ENCODE measurements at regions not wholly inside any gene's neighbourhood (a gene's known extent, or its start where the extent isn't known, plus 50 kb on each side); places are given as distances from the start of the nearest gene placed in this dataset.

DNA sequence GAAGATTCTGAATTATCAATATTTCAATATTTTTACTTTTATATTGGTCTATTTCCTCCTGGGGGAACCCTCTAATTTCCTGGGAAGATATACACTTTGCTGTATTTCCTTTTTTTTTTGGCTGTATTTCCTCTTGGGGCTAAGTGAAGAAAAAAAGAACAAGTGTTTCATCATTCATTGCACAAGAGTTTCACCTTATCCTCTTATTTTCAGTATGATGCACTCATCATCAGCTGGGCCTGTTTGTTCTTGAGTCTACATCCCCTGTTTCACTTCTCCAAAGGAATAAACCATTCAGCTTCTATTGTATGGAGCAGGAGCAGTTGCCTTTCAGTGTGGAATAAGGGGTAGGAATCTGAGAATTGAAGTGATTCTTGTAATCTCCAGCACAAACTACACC, 210.8 kb downstream of the FAM170A start:
- DNase-seq (ENCODE audit: low read depth): no peak
- no peak overlapping the region for H3K4me3 ChIP-seq (ENCODE audit: low read depth, low read length)

DNA sequence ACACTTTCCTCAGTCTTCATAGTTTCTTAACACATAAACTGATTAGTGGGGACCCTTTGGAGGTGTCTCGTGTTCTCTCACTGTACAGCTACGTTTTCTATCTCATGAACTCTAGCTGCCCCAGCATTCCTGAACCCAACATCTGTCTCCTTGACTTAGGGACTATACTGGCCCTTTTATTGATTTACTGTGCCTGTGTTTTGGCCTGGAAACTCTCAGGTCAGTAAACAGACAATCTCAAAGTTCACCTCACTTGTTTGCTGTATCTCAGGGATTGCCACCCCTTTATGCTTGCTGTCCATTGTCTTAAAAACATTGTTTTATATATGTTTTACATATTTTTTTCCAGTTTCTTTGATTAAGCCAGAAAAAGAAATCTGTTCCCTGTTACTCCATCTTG, 222.8 kb downstream of the FAM170A start:
- TF ChIP-seq, protein P1, sequence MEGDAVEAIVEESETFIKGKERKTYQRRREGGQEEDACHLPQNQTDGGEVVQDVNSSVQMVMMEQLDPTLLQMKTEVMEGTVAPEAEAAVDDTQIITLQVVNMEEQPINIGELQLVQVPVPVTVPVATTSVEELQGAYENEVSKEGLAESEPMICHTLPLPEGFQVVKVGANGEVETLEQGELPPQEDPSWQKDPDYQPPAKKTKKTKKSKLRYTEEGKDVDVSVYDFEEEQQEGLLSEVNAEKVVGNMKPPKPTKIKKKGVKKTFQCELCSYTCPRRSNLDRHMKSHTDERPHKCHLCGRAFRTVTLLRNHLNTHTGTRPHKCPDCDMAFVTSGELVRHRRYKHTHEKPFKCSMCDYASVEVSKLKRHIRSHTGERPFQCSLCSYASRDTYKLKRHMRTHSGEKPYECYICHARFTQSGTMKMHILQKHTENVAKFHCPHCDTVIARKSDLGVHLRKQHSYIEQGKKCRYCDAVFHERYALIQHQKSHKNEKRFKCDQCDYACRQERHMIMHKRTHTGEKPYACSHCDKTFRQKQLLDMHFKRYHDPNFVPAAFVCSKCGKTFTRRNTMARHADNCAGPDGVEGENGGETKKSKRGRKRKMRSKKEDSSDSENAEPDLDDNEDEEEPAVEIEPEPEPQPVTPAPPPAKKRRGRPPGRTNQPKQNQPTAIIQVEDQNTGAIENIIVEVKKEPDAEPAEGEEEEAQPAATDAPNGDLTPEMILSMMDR (conservative IDR thresholded peaks at IDR 0.05; ENCODE audit: low read depth, low read length): no peak
- no peak overlapping the region for H3K4me3 ChIP-seq (ENCODE audit: low read depth, low read length)
- DNase-seq (ENCODE audit: low read depth): no peak

More for the DNA sequence above, 210.8 kb downstream of the FAM170A start:
- TF ChIP-seq, protein P1 (conservative IDR thresholded peaks at IDR 0.05; ENCODE audit: low read depth, low read length): no peak

DNA sequence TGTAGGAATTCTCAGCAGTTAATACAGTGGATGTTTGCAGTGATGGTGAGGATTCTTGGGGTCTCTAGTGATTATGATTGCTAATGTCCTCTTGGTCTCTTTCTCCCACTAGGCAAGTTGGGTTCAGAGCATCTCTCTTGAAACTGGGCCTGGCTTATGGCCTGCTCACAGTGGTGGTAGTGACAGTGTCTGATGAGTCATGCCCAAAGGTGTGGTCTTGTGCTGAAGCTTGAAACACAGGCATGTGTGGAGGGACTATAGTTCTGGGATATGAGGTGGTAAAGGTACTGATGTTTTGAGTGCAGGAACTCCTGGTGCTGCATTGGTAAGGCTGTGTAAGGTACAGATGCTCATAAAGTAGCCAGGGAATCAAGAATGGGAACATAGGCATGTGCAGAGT, 231.1 kb downstream of the FAM170A start:
- DNase-seq (ENCODE audit: low read depth): no peak
- no peak overlapping the region for H3K4me3 ChIP-seq (ENCODE audit: low read depth, low read length)
- TF ChIP-seq, protein P1 (conservative IDR thresholded peaks at IDR 0.05; ENCODE audit: low read depth, low read length): no peak

GRCh38 chr5:119862619-119863018, 233.3 kb downstream of the FAM170A start:
- no peak overlapping the region for H3K4me3 ChIP-seq (ENCODE audit: low read depth, low read length)
- no peak for DNase-seq (ENCODE audit: low read depth)
- TF ChIP-seq, protein P1 (conservative IDR thresholded peaks at IDR 0.05; ENCODE audit: low read depth, low read length): no peak

- H3K4me3 ChIP-seq (ENCODE audit: low read depth, low read length): no peak overlapping the region
- TF ChIP-seq, protein P1 (conservative IDR thresholded peaks at IDR 0.05; ENCODE audit: low read depth, low read length): no peak
- DNase-seq (ENCODE audit: low read depth): no peak
Observed at GRCh38 chr5:119864286-119864685, 234.9 kb downstream of the FAM170A start.

DNA sequence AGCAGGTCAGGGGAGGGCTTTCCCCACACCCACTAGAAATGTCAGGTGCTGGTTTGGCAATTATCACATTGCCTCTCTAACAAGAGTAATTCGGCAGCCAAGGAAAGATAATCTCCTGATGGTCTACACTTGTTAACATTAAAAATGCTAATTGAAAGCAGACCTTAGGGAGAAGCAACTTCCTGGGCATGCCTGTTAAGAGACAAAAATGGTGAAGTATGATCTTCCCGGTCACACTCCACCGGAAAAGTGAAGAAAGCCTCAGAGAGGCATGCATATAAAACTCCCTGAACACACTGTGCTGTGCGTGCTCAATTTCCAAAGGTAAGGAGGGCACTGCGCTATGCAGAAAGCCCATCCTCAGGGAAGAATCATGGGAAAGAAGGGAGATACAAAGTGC, 244.3 kb downstream of the FAM170A start:
- TF ChIP-seq, protein P1 (conservative IDR thresholded peaks at IDR 0.05; ENCODE audit: low read depth, low read length): no peak
- no peak overlapping the region for H3K4me3 ChIP-seq (ENCODE audit: low read depth, low read length)
- DNase-seq (ENCODE audit: low read depth): no peak

DNA sequence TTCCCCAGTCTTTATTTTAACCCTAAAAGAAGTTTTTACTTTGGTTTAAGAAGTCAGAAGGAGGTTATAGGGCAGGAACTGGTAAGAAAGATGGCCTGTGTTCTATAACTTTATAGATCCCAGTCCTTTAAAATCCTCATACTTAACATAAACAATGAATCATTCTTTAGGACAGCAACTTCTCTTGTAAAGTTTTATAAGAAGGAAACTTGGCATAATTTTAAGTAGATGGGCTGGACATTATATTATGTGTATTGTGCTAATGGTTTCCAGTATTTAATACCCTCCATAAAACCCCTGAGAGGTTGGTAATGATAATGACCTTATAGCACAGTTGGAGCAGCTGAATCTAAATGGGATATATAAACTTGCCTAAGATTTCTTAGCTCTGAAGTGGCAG, 247.2 kb downstream of the FAM170A start:
- H3K4me3 ChIP-seq (ENCODE audit: low read depth, low read length): no peak overlapping the region
- no peak for DNase-seq (ENCODE audit: low read depth)
- TF ChIP-seq, protein P1 (conservative IDR thresholded peaks at IDR 0.05; ENCODE audit: low read depth, low read length): no peak
